ENCODE measurements at regions not wholly inside any gene's neighbourhood (a gene's known extent, or its start where the extent isn't known, plus 50 kb on each side); places are given as distances from the start of the nearest gene placed in this dataset.

DNA sequence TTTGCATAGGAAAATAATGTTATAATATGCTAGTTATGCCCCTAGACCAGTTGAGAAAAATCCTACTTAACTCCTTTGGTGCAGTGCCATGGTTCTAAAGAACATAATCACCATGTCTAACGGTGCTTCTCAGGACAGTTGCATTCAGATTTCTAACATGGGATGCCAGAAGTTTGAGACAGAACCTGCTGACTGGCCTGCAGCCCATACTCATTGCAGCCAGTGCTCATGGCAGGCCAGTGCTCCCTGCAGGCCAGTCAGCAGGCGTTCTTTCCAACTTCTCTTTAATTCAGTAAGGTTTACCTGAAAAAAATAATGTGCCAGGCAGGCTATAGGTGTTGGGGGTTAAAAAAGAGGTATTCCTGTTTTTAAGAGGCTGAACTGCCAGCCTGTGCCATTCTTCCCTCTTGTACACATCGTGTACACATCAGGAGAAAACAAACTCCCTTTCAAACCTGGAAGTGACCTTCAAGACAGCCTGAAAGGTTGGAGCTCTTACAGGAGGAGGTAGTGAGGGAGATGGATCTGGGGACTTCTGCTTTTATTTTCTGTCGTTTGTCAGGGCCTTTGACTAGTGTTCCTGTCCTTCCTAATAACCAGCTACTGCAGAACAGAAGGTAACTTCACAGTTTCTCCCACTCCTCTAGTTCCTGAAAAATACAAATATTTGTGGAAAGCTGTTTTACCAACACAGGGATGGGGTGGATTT lies 146.0 kb upstream of the MAGI3 start:
- Histone ChIP-seq H3K36me3 (ENCODE audit: low read depth, low read length) (no peaks in the 10 kb centered on the region), H2AFZ (ENCODE audit: low read length) (no peak overlapping the region), H3K4me1 (ENCODE audit: insufficient read depth, low read length) (no peaks in the 10 kb centered on the region), H3K27me3 (ENCODE audit: low read length) (no peaks in the 10 kb centered on the region), H3K9me2 (replicated peaks; ENCODE audit: low read length) (no peaks in the 10 kb centered on the region), H3K9ac (ENCODE audit: low read length) (no peak overlapping the region), H4K20me1 (ENCODE audit: low read length) (no peaks in the 10 kb centered on the region), H3K9me3 (ENCODE audit: low read length) (no peaks in the 10 kb centered on the region), H3F3A (ENCODE audit: low read length, unreplicated experiment) (no peaks in the 10 kb centered on the region), H3K4me3 (ENCODE audit: low read length) (no peak overlapping the region), H3K4me2 (ENCODE audit: low read length) (no peak overlapping the region), H3K27ac (ENCODE audit: low read length) (no peak overlapping the region), H3K79me2 (ENCODE audit: low read length) (no peaks in the 10 kb centered on the region)
- TF ChIP-seq, protein P1, sequence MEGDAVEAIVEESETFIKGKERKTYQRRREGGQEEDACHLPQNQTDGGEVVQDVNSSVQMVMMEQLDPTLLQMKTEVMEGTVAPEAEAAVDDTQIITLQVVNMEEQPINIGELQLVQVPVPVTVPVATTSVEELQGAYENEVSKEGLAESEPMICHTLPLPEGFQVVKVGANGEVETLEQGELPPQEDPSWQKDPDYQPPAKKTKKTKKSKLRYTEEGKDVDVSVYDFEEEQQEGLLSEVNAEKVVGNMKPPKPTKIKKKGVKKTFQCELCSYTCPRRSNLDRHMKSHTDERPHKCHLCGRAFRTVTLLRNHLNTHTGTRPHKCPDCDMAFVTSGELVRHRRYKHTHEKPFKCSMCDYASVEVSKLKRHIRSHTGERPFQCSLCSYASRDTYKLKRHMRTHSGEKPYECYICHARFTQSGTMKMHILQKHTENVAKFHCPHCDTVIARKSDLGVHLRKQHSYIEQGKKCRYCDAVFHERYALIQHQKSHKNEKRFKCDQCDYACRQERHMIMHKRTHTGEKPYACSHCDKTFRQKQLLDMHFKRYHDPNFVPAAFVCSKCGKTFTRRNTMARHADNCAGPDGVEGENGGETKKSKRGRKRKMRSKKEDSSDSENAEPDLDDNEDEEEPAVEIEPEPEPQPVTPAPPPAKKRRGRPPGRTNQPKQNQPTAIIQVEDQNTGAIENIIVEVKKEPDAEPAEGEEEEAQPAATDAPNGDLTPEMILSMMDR (conservative IDR thresholded peaks at IDR 0.05; ENCODE audit: low read depth, low read length) = no peak
- TF ChIP-seq EZH2 (IDR thresholded peaks at IDR 0.05; ENCODE audit: low read length, unreplicated experiment) = no peak
- TF ChIP-seq EZH2phosphoT487 (IDR thresholded peaks at IDR 0.05; ENCODE audit: borderline replicate concordance, low read length) = no peak
- POLR2A ChIA-PET (ENCODE audit: unreplicated experiment) = no interaction called here
- ATAC-seq (no peak), DNase-seq (no peak)
- CTCF ChIA-PET = no interaction called here
- intact Hi-C loops (cut with micrococcal nuclease) = no loop called here
- no TSS peak for BruUV-seq (replicated peaks)

DNA sequence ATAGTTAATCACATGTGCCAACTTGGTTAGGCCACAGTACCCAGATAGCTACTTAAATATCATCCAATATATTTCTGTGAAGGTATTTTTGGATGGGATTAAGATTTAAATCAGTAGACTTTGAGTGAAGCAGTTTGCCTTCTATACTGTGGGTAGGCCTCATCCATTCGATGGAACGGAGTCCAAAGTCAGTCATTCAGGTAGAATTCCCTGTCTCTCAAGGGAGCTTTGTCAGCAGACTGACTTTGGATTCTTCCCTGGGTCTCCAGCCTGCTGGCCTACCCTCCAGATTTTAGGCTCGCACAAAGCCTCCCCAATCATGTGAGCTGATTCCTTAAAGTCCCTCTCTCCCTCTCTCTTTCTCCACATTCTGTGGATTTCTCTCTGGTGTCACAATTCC lies 145.1 kb upstream of the MAGI3 start:
- no TSS peak for BruUV-seq (replicated peaks)
- no peaks in the 10 kb centered on the region for H3F3A ChIP-seq (ENCODE audit: low read length, unreplicated experiment)
- no peak overlapping the region for H3K4me2 ChIP-seq (ENCODE audit: low read length)
- ATAC-seq (no peak), DNase-seq (no peak)
- no peak overlapping the region for H3K9ac ChIP-seq (ENCODE audit: low read length)
- intact Hi-C loops (cut with micrococcal nuclease) = no loop called here
- no peaks in the 10 kb centered on the region for H3K27me3 ChIP-seq (ENCODE audit: low read length)
- H3K4me3 ChIP-seq (ENCODE audit: low read length) = no peak overlapping the region
- no peaks in the 10 kb centered on the region for H3K79me2 ChIP-seq (ENCODE audit: low read length)
- no peaks in the 10 kb centered on the region for H4K20me1 ChIP-seq (ENCODE audit: low read length)
- no peaks in the 10 kb centered on the region for H3K4me1 ChIP-seq (ENCODE audit: insufficient read depth, low read length)
- CTCF ChIA-PET = no interaction called here
- H3K9me3 ChIP-seq (ENCODE audit: low read length) = no peaks in the 10 kb centered on the region
- H3K36me3 ChIP-seq (ENCODE audit: low read depth, low read length) = no peaks in the 10 kb centered on the region
- TF ChIP-seq EZH2 (IDR thresholded peaks at IDR 0.05; ENCODE audit: low read length, unreplicated experiment) (no peak), EZH2phosphoT487 (IDR thresholded peaks at IDR 0.05; ENCODE audit: borderline replicate concordance, low read length) (no peak)
- TF ChIP-seq, protein P1 (conservative IDR thresholded peaks at IDR 0.05; ENCODE audit: low read depth, low read length) = no peak
- H3K9me2 ChIP-seq (replicated peaks; ENCODE audit: low read length) = no peaks in the 10 kb centered on the region
- POLR2A ChIA-PET (ENCODE audit: unreplicated experiment) = no interaction called here
- H3K27ac ChIP-seq (ENCODE audit: low read length) = no peak overlapping the region
- no peak overlapping the region for H2AFZ ChIP-seq (ENCODE audit: low read length)

DNA sequence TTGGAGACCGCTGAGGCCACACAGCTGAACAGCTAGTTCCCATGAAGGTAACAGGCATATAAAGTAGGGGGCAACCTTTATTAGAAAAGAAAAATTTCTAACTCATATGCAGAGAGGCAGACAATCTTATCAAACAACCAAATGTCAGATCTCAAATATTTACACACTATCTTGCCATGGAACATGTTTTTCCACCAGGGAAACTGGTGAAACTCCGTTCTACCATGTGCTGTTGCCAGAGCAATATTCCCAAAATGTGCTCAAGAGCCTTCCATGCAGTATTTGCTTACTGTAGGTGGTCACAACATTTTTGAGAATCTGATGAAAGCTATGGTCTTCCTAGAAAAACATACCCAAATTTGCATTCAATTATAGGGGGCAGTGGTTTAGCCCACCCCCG lies 143.4 kb upstream of the MAGI3 start:
- H2AFZ ChIP-seq (ENCODE audit: low read length) = no peak overlapping the region
- H3K79me2 ChIP-seq (ENCODE audit: low read length) = no peaks in the 10 kb centered on the region
- no TSS peak for BruUV-seq (replicated peaks)
- H3K4me3 ChIP-seq (ENCODE audit: low read length) = no peak overlapping the region
- ATAC-seq = no peak
- no peaks in the 10 kb centered on the region for H3K27me3 ChIP-seq (ENCODE audit: low read length)
- H3K9me3 ChIP-seq (ENCODE audit: low read length) = no peaks in the 10 kb centered on the region
- H3K4me1 ChIP-seq (ENCODE audit: insufficient read depth, low read length) = no peaks in the 10 kb centered on the region
- H4K20me1 ChIP-seq (ENCODE audit: low read length) = no peaks in the 10 kb centered on the region
- no peak for DNase-seq
- POLR2A ChIA-PET (ENCODE audit: unreplicated experiment) = no interaction called here
- H3K36me3 ChIP-seq (ENCODE audit: low read depth, low read length) = no peaks in the 10 kb centered on the region
- CTCF ChIA-PET = no interaction called here
- no peak overlapping the region for H3K4me2 ChIP-seq (ENCODE audit: low read length)
- no peaks in the 10 kb centered on the region for H3F3A ChIP-seq (ENCODE audit: low read length, unreplicated experiment)
- intact Hi-C loops (cut with micrococcal nuclease) = no loop called here
- no peaks in the 10 kb centered on the region for H3K9me2 ChIP-seq (replicated peaks; ENCODE audit: low read length)
- TF ChIP-seq EZH2 (IDR thresholded peaks at IDR 0.05; ENCODE audit: low read length, unreplicated experiment) = no peak
- no peak for TF ChIP-seq EZH2phosphoT487 (IDR thresholded peaks at IDR 0.05; ENCODE audit: borderline replicate concordance, low read length)
- TF ChIP-seq, protein P1 (conservative IDR thresholded peaks at IDR 0.05; ENCODE audit: low read depth, low read length) = no peak
- no peak overlapping the region for H3K27ac ChIP-seq (ENCODE audit: low read length)
- no peak overlapping the region for H3K9ac ChIP-seq (ENCODE audit: low read length)

Data from PC-3 (cell line).